ENCODE measurements at regions not wholly inside any gene's neighbourhood (a gene's known extent, or its start where the extent isn't known, plus 50 kb on each side); places are given as distances from the start of the nearest gene placed in this dataset.

- TF ChIP-seq IRF2 (CRISPR knock-in tag; IDR thresholded peaks at IDR 0.05; ENCODE audit: borderline replicate concordance, low read depth) = no peak
- TF ChIP-seq USF1 (CRISPR knock-in tag; IDR thresholded peaks at IDR 0.05) = no peak
- no peak for TF ChIP-seq CBFB (CRISPR knock-in tag; IDR thresholded peaks at IDR 0.05; ENCODE audit: low read depth)
- TF ChIP-seq CTCF (IDR thresholded peaks at IDR 0.05) = no peak
- no peak for TF ChIP-seq FOXP1 (CRISPR knock-in tag; IDR thresholded peaks at IDR 0.05; ENCODE audit: borderline replicate concordance)
- no peak for TF ChIP-seq ZNF317 (CRISPR knock-in tag; IDR thresholded peaks at IDR 0.05; ENCODE audit: borderline replicate concordance, low read depth)
- no peak for TF ChIP-seq SOX15 (CRISPR knock-in tag; IDR thresholded peaks at IDR 0.05)
- no peak for TF ChIP-seq STAT6 (CRISPR knock-in tag; conservative IDR thresholded peaks at IDR 0.05; ENCODE audit: low read depth)
- TF ChIP-seq MAX (CRISPR knock-in tag; IDR thresholded peaks at IDR 0.05) = no peak
- TF ChIP-seq SP1 (CRISPR knock-in tag; conservative IDR thresholded peaks at IDR 0.05) = no peak
- TF ChIP-seq RELA (CRISPR knock-in tag; IDR thresholded peaks at IDR 0.05; ENCODE audit: borderline replicate concordance) = no peak
- no peak for TF ChIP-seq GTF2I (CRISPR knock-in tag; conservative IDR thresholded peaks at IDR 0.05)
Measured at GRCh38 chr3:73757536-73757935, 132.8 kb upstream of the PDZRN3 start.
